Uterus (tissue), 3 donors: ENCODE measurements at regions not wholly inside any gene's neighbourhood (a gene's known extent, or its start where the extent isn't known, plus 50 kb on each side); places are given as distances from the start of the nearest gene placed in this dataset.

Source experiments
- DNase-seq, 2 donors: peaks; one replicate each; pipeline ENCODE4 v3.0.0-alpha.2; 2019 to 2020
- H3K27ac ChIP-seq, 2 donors: fragments of 200-600 bp; sonication (generic); 1 replicate in 1 of 2; 2 replicates in 1 of 2; pipeline ENCODE4 v1.5.1; 2016 to 2018
- H3K27me3 ChIP-seq, 2 donors: fragments of 200-600 bp; sonication (generic); one replicate each; pipeline ENCODE4 v1.5.1; 2018 to 2019; ENCODE audit warnings: control low read depth in 1 of 2
- H3K36me3 ChIP-seq, 2 donors: fragments of 200-600 bp; sonication (generic); one replicate each; pipeline ENCODE4 v1.5.1; 2019; ENCODE audit warnings: control low read depth in 1 of 2
- H3K4me1 ChIP-seq, 2 donors: fragments of 200-600 bp; sonication (generic); one replicate each; pipeline ENCODE4 v1.5.1; 2018 to 2019; ENCODE audit warnings: control low read depth in 1 of 2
- H3K4me3 ChIP-seq, 2 donors: fragments of 200-600 bp; sonication (generic); 1 replicate in 1 of 2; 2 replicates in 1 of 2; pipeline ENCODE4 v1.5.1; 2018 to 2019; ENCODE audit warnings: mild to moderate bottlenecking in 1 of 2
- H3K9me3 ChIP-seq, 2 donors: fragments of 200-600 bp; sonication (generic); one replicate each; pipeline ENCODE4 v1.5.1; 2019; ENCODE audit warnings: control low read depth in 1 of 2
- POLR2A ChIP-seq, 2 donors: fragments of 450-650 bp; IDR thresholded peaks; one replicate each; pipeline ENCODE4 v1.6.1; 2016; ENCODE audit warnings: antibody characterized with exemption in 2 of 2, mild to moderate bottlenecking in 1 of 2, moderate library complexity in 1 of 2
- intact Hi-C: fragments of 100-400 bp; cut with DNase I; formaldehyde crosslinking; loops from one replicate; pipeline ENCODE4 v1.15.1; 2023; ENCODE audit warnings: low total_unique reads
- TF ChIP-seq, protein P1 (sequence below), 4 experiments: fragments of 200-600 bp in 2 of 4; fragments of 450-650 bp in 2 of 4; sonication (generic) in 2 of 4; IDR thresholded peaks; one replicate each; pipeline ENCODE4 v1.5.1; 2016 to 2019; ENCODE audit warnings: antibody characterized with exemption in 4 of 4, mild to moderate bottlenecking in 2 of 4, moderate library complexity in 1 of 4
- donor health status: DM: yes; HTN: yes; CAD: no.

DNA sequence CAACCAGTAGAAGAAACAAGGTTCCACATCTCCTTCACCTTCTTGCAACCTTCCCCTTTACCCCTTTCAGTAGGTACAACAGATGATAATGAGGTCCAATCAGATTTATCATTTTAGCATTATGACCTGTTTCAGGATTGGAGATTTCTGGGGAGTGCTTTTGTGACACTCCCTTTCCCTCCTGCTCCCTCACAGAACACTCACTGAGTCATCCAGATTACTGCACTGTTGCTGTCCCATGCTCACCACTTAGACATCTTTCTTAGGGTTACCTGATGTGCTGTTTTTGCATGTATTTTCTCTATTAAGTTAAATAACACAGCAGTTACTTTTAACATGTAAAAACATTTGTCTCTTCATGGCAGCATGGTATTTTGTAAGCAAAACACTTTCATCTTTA lies 118.5 kb downstream of the MFSD1 start:
- Histone ChIP-seq H3K36me3 (no peaks in the 10 kb centered on the region), H3K4me3 (no peak overlapping the region), H3K27ac (no peak overlapping the region), H3K9me3 (no peaks in the 10 kb centered on the region), H3K27me3 (no peaks in the 10 kb centered on the region), H3K4me1 (no peaks in the 10 kb centered on the region)
- intact Hi-C loops, result no loop called here
- DNase-seq, result no peak
- TF ChIP-seq POLR2A (IDR thresholded peaks at IDR 0.05), result no peak
- TF ChIP-seq, protein P1, sequence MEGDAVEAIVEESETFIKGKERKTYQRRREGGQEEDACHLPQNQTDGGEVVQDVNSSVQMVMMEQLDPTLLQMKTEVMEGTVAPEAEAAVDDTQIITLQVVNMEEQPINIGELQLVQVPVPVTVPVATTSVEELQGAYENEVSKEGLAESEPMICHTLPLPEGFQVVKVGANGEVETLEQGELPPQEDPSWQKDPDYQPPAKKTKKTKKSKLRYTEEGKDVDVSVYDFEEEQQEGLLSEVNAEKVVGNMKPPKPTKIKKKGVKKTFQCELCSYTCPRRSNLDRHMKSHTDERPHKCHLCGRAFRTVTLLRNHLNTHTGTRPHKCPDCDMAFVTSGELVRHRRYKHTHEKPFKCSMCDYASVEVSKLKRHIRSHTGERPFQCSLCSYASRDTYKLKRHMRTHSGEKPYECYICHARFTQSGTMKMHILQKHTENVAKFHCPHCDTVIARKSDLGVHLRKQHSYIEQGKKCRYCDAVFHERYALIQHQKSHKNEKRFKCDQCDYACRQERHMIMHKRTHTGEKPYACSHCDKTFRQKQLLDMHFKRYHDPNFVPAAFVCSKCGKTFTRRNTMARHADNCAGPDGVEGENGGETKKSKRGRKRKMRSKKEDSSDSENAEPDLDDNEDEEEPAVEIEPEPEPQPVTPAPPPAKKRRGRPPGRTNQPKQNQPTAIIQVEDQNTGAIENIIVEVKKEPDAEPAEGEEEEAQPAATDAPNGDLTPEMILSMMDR (IDR thresholded peaks at IDR 0.05), result no peak

DNA sequence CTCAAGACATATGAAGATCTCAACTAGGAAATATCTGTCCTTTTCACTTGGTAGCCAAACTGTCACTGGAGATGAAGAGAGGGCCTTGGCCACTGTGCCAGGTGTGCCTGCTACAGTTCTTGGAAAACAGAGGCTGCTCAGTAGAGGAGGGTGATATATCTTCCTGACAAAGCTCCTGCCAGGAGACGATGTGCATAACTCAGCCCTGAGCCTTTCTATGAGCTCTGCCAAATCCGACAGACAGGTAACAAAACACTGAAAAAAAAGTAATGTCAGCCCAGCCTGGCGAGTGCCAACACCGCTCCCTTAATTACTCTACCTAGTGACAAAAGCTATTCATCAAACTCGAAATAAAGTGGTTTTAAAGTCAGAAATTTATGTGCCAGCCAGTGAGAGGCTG lies 123.2 kb downstream of the MFSD1 start:
- Histone ChIP-seq H3K36me3 (no peaks in the 10 kb centered on the region), H3K4me3 (no peak overlapping the region), H3K27me3 (no peaks in the 10 kb centered on the region), H3K4me1 (no peaks in the 10 kb centered on the region), H3K27ac (no peak overlapping the region), H3K9me3 (no peaks in the 10 kb centered on the region)
- intact Hi-C loops, result no loop called here
- no peak for TF ChIP-seq POLR2A (IDR thresholded peaks at IDR 0.05)
- TF ChIP-seq, protein P1 (IDR thresholded peaks at IDR 0.05), result no peak
- DNase-seq, result no peak

DNA sequence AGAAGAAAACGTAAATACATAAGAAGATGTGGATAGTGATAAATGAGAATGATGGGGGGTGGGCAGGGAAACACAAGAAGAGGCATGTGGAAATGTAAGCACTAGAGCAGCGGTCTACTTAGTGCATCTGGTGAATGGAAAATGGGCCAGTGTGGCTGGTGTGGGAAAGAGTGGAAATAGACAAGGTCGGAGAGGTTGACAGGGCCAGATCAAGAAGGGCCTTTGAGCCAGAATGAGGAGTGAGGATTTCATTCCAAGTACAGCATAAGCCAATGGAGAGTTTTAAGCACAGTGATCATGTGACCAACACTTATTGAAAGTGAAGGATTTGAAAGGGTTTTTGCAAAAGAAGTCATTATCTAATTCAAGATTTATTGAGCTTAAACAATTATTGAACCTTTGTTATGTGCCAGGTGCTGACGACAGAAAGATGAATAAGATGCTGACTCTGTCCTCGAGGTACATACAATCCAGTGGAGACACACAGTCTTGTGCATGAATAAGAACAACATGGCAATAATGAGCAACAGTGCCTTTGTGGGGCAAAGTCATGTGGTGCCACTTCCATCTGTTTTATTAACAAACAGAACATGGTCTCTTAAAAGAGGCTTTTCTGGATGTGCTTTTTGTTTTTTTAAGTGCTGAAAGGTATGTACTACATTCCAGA lies 124.1 kb downstream of the MFSD1 start:
- intact Hi-C loops, result no loop called here
- H3K27ac ChIP-seq, result no peak overlapping the region
- H3K4me3 ChIP-seq, result no peak overlapping the region
- TF ChIP-seq, protein P1 (IDR thresholded peaks at IDR 0.05), result no peak
- no peak for TF ChIP-seq POLR2A (IDR thresholded peaks at IDR 0.05)
- DNase-seq, result no peak
- no peaks in the 10 kb centered on the region for H3K4me1 ChIP-seq
- no peaks in the 10 kb centered on the region for H3K9me3 ChIP-seq
- H3K27me3 ChIP-seq, result no peaks in the 10 kb centered on the region
- no peaks in the 10 kb centered on the region for H3K36me3 ChIP-seq

DNA sequence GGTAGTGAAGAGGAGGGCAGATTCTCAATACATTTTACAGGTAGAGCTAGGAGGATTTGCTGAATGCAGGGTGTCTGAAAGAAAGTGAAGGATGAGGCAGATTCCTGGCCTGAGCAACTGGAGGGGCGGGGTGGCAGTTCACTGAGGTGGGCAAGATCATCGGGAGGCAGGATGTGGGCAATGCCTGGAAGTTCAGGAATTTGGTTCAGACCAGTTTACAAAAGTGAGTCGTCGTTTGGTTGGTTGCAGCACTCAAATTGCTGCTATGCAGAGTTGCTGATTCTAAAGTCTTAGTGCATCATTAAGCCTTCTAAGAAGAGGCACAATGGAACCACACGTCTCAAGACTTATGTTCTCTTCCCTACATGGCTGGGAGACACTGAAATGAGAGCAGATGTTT lies 134.0 kb downstream of the MFSD1 start:
- Histone ChIP-seq H3K27ac (no peak overlapping the region), H3K9me3 (peaks cover 0 to 4% of the 10 kb centered on the region in 2 donors), H3K4me3 (no peak overlapping the region), H3K4me1 (no peaks in the 10 kb centered on the region), H3K36me3 (no peaks in the 10 kb centered on the region), H3K27me3 (no peaks in the 10 kb centered on the region)
- intact Hi-C loops, result no loop called here
- TF ChIP-seq POLR2A (IDR thresholded peaks at IDR 0.05), result no peak
- TF ChIP-seq, protein P1 (IDR thresholded peaks at IDR 0.05), result no peak
- no peak for DNase-seq

DNA sequence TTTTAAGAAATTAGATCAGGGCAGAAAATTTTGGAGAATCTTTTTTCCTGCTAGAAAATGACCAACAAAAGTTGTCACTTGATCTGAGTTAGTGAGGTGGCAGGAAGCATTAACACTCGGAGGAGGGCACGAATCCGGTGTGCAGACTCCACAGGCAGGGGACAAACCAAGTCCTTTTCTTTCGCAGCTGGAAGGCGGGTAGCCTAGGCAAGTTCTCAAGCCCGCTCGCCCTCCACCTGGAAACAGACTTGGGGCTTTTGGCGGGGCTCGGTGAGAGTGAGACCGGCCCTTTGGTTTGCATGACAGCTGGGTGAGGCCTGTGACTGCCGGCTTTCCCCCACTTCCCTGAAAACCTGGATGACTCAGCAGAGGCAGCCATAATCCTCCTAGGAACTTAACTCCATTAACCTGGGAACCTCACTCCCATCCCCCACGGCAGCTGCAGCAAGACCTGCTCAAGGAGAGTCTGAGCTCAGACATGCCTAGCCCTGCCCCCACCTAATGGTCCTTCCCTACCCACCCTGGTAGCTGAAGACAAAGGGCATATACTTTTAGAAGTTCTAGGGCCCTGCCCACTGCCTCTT lies 134.8 kb downstream of the MFSD1 start:
- no peaks in the 10 kb centered on the region for H3K27me3 ChIP-seq
- no peaks in the 10 kb centered on the region for H3K36me3 ChIP-seq
- no peak overlapping the region for H3K4me3 ChIP-seq
- no peaks in the 10 kb centered on the region for H3K4me1 ChIP-seq
- no peak overlapping the region for H3K27ac ChIP-seq
- TF ChIP-seq, protein P1 (IDR thresholded peaks at IDR 0.05), result no peak
- TF ChIP-seq POLR2A (IDR thresholded peaks at IDR 0.05), result no peak
- no peak for DNase-seq
- intact Hi-C loops, result no loop called here
- peaks cover 0 to 4% of the 10 kb centered on the region in 2 donors for H3K9me3 ChIP-seq
